ENCODE measurements at regions not wholly inside any gene's neighbourhood (a gene's known extent, or its start where the extent isn't known, plus 50 kb on each side); places are given as distances from the start of the nearest gene placed in this dataset.

- no peaks in the 10 kb centered on the region for H3K9me3 ChIP-seq (ENCODE audit: insufficient read depth, low read length)
- no peak overlapping the region for H3K4me2 ChIP-seq (ENCODE audit: low read depth, low read length, poor library complexity, severe bottlenecking)
- H3K9me2 ChIP-seq (replicated peaks; ENCODE audit: insufficient read depth, low read length), result no peaks in the 10 kb centered on the region
- no peak overlapping the region for H3K9ac ChIP-seq (ENCODE audit: low read length)
- H2AFZ ChIP-seq (ENCODE audit: low read depth, low read length, severe bottlenecking), result no peak overlapping the region
- H3K4me3 ChIP-seq (ENCODE audit: insufficient read depth, low read length, poor library complexity, severe bottlenecking), result no peak overlapping the region
- H3K27ac ChIP-seq (ENCODE audit: low read depth, low read length), result no peak overlapping the region
- no peaks in the 10 kb centered on the region for H3K27me3 ChIP-seq (ENCODE audit: low read length)
- no peaks in the 10 kb centered on the region for H3K79me2 ChIP-seq (ENCODE audit: insufficient read depth, low read length)
- no peak for TF ChIP-seq EZH2phosphoT487 (conservative IDR thresholded peaks at IDR 0.05; ENCODE audit: low read length)
- no peak for TF ChIP-seq CTCF (IDR thresholded peaks at IDR 0.05; ENCODE audit: insufficient read depth, low read length, poor library complexity, severe bottlenecking)
- H3F3A ChIP-seq (ENCODE audit: insufficient read depth), result no peaks in the 10 kb centered on the region
- H3K36me3 ChIP-seq (ENCODE audit: low read length), result no peaks in the 10 kb centered on the region
- H4K20me1 ChIP-seq (ENCODE audit: low read depth, low read length), result no peaks in the 10 kb centered on the region
Observed at GRCh38 chr13:50196118-50196517, 180.9 kb downstream of the KCNRG start.

GRCh38 chr13:50197705-50198104, 182.5 kb downstream of the KCNRG start:
- Histone ChIP-seq H3K27me3 (ENCODE audit: low read length) (no peaks in the 10 kb centered on the region), H2AFZ (ENCODE audit: low read depth, low read length, severe bottlenecking) (no peak overlapping the region), H3K9ac (ENCODE audit: low read length) (no peak overlapping the region), H4K20me1 (ENCODE audit: low read depth, low read length) (no peaks in the 10 kb centered on the region), H3K79me2 (ENCODE audit: insufficient read depth, low read length) (no peaks in the 10 kb centered on the region), H3K4me3 (ENCODE audit: insufficient read depth, low read length, poor library complexity, severe bottlenecking) (no peak overlapping the region), H3K36me3 (ENCODE audit: low read length) (no peaks in the 10 kb centered on the region), H3K9me3 (ENCODE audit: insufficient read depth, low read length) (no peaks in the 10 kb centered on the region), H3K9me2 (replicated peaks; ENCODE audit: insufficient read depth, low read length) (no peaks in the 10 kb centered on the region), H3F3A (ENCODE audit: insufficient read depth) (no peaks in the 10 kb centered on the region), H3K4me2 (ENCODE audit: low read depth, low read length, poor library complexity, severe bottlenecking) (no peak overlapping the region), H3K27ac (ENCODE audit: low read depth, low read length) (no peak overlapping the region)
- no peak for TF ChIP-seq EZH2phosphoT487 (conservative IDR thresholded peaks at IDR 0.05; ENCODE audit: low read length)
- TF ChIP-seq CTCF (IDR thresholded peaks at IDR 0.05; ENCODE audit: insufficient read depth, low read length, poor library complexity, severe bottlenecking), result no peak

- Histone ChIP-seq H3K27ac (ENCODE audit: low read depth, low read length) (no peak overlapping the region), H3K27me3 (ENCODE audit: low read length) (no peaks in the 10 kb centered on the region), H2AFZ (ENCODE audit: low read depth, low read length, severe bottlenecking) (no peak overlapping the region), H3K9me3 (ENCODE audit: insufficient read depth, low read length) (no peaks in the 10 kb centered on the region), H3K9me2 (replicated peaks; ENCODE audit: insufficient read depth, low read length) (no peaks in the 10 kb centered on the region), H3F3A (ENCODE audit: insufficient read depth) (no peaks in the 10 kb centered on the region), H3K79me2 (ENCODE audit: insufficient read depth, low read length) (no peaks in the 10 kb centered on the region), H4K20me1 (ENCODE audit: low read depth, low read length) (no peaks in the 10 kb centered on the region), H3K4me2 (ENCODE audit: low read depth, low read length, poor library complexity, severe bottlenecking) (no peak overlapping the region), H3K9ac (ENCODE audit: low read length) (no peak overlapping the region), H3K36me3 (ENCODE audit: low read length) (no peaks in the 10 kb centered on the region), H3K4me3 (ENCODE audit: insufficient read depth, low read length, poor library complexity, severe bottlenecking) (no peak overlapping the region)
- TF ChIP-seq EZH2phosphoT487 (conservative IDR thresholded peaks at IDR 0.05; ENCODE audit: low read length) (no peak), CTCF (IDR thresholded peaks at IDR 0.05; ENCODE audit: insufficient read depth, low read length, poor library complexity, severe bottlenecking) (no peak)
Observed at GRCh38 chr13:50198508-50198907, 183.3 kb downstream of the KCNRG start.

Measured in SU-DHL-6 (cell line).